Stimulated activated naive CD8-positive, alpha-beta T cell treated with anti-CD3 and anti-CD28 coated beads, Interleukin-15, Interleukin-2, amounts not matched to agents 100 ng/mL and 50 ng/mL, for 24 hours (primary cell): ENCODE measurements at regions not wholly inside any gene's neighbourhood (a gene's known extent, or its start where the extent isn't known, plus 50 kb on each side); places are given as distances from the start of the nearest gene placed in this dataset.
"Not testable (repeated sequence)": the region's sequence is repeated elsewhere in the genome, so short reads cannot be mapped to it uniquely, and the experiment has no call there.

Experiments
- H3K27ac Mint-ChIP-seq: one replicate; pipeline ENCODE4 v1.8.0; 2021; ENCODE audit warnings: mild to moderate bottlenecking, mixed read lengths
- H3K27me3 Mint-ChIP-seq: one replicate; pipeline ENCODE4 v1.8.0; 2021; ENCODE audit warnings: mixed read lengths
- H3K36me3 Mint-ChIP-seq: one replicate; pipeline ENCODE4 v1.8.0; 2021; ENCODE audit warnings: low read depth, mixed read lengths
- H3K4me1 Mint-ChIP-seq: one replicate; pipeline ENCODE4 v1.8.0; 2021; ENCODE audit warnings: low read depth, mixed read lengths
- H3K4me3 Mint-ChIP-seq: one replicate; pipeline ENCODE4 v1.8.0; 2021; ENCODE audit warnings: mild to moderate bottlenecking, mixed read lengths
- H3K9me3 Mint-ChIP-seq: one replicate; pipeline ENCODE4 v1.8.0; 2021; ENCODE audit warnings: mixed read lengths

DNA sequence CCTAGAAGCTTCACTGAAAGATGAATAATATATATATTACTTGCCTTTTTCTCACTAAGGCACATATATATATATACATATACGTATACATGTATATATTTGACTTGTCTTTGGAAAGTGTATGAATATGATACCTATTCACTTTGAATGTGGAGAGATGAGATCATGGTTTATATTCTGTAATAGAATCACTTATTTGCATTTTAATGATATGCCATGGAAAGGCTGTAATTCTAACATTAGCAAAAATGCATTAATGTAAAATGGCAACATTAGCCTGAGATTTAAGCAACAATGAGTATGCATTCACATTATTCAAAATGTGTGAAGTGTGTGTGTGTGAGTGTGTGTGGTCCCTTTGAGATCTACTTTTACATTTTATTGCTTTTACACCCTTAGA, 54.5 kb upstream of the PRKD1 start:
- no peak overlapping the region for H3K27ac Mint-ChIP-seq
- H3K9me3 Mint-ChIP-seq: peaks cover 7% of the 10 kb centered on the region
- H3K27me3 Mint-ChIP-seq: no peaks in the 10 kb centered on the region
- no peaks in the 10 kb centered on the region for H3K36me3 Mint-ChIP-seq
- H3K4me3 Mint-ChIP-seq: no peak overlapping the region
- H3K4me1 Mint-ChIP-seq: no peaks in the 10 kb centered on the region

- H3K36me3 Mint-ChIP-seq: no peaks in the 10 kb centered on the region
- H3K4me3 Mint-ChIP-seq: no peak overlapping the region
- H3K27me3 Mint-ChIP-seq: no peaks in the 10 kb centered on the region
- no peak overlapping the region for H3K27ac Mint-ChIP-seq
- peaks cover 7% of the 10 kb centered on the region for H3K9me3 Mint-ChIP-seq
- no peaks in the 10 kb centered on the region for H3K4me1 Mint-ChIP-seq
Observed at GRCh38 chr14:29982993-29983392, 55.3 kb upstream of the PRKD1 start.

GRCh38 chr14:29990344-29990857, 62.8 kb upstream of the PRKD1 start:
- not testable (repeated sequence) for H3K9me3 Mint-ChIP-seq, H3K27ac Mint-ChIP-seq, H3K4me1 Mint-ChIP-seq, H3K27me3 Mint-ChIP-seq, H3K4me3 Mint-ChIP-seq, H3K36me3 Mint-ChIP-seq

GRCh38 chr14:29990993-29991392, 63.3 kb upstream of the PRKD1 start:
- no peaks in the 10 kb centered on the region for H3K4me1 Mint-ChIP-seq
- H3K9me3 Mint-ChIP-seq: no peaks in the 10 kb centered on the region
- no peaks in the 10 kb centered on the region for H3K27me3 Mint-ChIP-seq
- H3K27ac Mint-ChIP-seq: no peak overlapping the region
- H3K4me3 Mint-ChIP-seq: no peak overlapping the region
- H3K36me3 Mint-ChIP-seq: no peaks in the 10 kb centered on the region

- Mint-ChIP-seq H3K9me3 (no peaks in the 10 kb centered on the region), H3K36me3 (no peaks in the 10 kb centered on the region), H3K4me1 (no peaks in the 10 kb centered on the region), H3K27me3 (no peaks in the 10 kb centered on the region), H3K4me3 (no peak overlapping the region), H3K27ac (no peak overlapping the region)
Observed at GRCh38 chr14:29993143-29993542, 65.5 kb upstream of the PRKD1 start.

DNA sequence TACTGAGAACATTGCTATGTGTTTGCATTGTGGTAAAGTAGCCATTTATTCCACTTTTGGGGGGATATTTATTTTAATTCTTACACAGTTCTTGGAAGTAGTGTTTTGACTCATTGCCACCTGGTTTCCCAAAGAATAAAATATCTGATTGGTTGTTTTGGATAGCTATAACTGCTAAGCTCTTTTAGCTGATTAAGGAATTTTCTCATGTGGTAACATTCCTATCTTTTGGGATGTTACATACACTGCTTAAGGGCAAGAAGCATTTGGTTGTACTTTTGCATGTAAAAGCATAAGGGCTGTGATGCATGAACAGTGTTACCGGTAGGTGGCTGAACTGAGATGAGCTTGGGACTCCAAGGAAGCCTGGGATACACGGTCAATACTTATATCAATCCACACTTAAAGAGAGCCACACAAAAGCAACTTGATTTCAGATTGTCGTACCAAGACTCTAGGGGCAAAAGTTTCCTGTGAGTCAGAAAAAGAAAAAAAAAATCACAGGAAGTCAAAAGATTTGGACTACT, 71.4 kb upstream of the PRKD1 start:
- H3K9me3 Mint-ChIP-seq: no peaks in the 10 kb centered on the region
- no peak overlapping the region for H3K4me3 Mint-ChIP-seq
- H3K36me3 Mint-ChIP-seq: no peaks in the 10 kb centered on the region
- H3K27me3 Mint-ChIP-seq: no peaks in the 10 kb centered on the region
- no peaks in the 10 kb centered on the region for H3K4me1 Mint-ChIP-seq
- no peak overlapping the region for H3K27ac Mint-ChIP-seq

DNA sequence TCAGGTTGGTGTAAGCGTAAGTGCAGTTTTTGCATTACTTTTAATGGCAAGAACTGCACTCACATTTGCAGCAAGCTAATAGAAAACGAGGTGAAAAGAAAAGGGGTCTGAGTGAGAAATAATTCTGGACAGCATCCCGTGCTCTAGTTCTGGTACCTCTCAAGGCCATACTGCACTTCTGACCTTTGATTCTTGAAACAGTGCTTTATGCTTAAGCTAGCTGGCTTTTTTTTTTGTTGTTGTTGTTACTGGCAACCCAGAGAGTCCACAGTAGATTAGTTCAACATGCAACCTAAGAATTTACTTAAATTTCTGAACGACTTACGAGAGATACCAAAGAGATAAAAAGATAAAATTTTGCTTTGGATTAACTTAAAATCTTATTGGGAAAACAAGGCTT, 75.2 kb upstream of the PRKD1 start:
- H3K36me3 Mint-ChIP-seq: no peaks in the 10 kb centered on the region

GRCh38 chr14:30005114-30005808, 77.6 kb upstream of the PRKD1 start:
- Mint-ChIP-seq H3K4me3 (no peak overlapping the region), H3K27me3 (no peaks in the 10 kb centered on the region)

More for the DNA sequence above, 75.2 kb upstream of the PRKD1 start:
- Mint-ChIP-seq H3K9me3 (no peaks in the 10 kb centered on the region), H3K27ac (no peak overlapping the region), H3K27me3 (no peaks in the 10 kb centered on the region), H3K4me1 (no peaks in the 10 kb centered on the region), H3K4me3 (no peak overlapping the region)

GRCh38 chr14:30006695-30007094, 79.0 kb upstream of the PRKD1 start:
- H3K27me3 Mint-ChIP-seq: no peaks in the 10 kb centered on the region

More at GRCh38 chr14:30005114-30005808, 77.6 kb upstream of the PRKD1 start:
- Mint-ChIP-seq H3K27ac (no peak overlapping the region), H3K36me3 (no peaks in the 10 kb centered on the region), H3K9me3 (no peaks in the 10 kb centered on the region), H3K4me1 (no peaks in the 10 kb centered on the region)

DNA sequence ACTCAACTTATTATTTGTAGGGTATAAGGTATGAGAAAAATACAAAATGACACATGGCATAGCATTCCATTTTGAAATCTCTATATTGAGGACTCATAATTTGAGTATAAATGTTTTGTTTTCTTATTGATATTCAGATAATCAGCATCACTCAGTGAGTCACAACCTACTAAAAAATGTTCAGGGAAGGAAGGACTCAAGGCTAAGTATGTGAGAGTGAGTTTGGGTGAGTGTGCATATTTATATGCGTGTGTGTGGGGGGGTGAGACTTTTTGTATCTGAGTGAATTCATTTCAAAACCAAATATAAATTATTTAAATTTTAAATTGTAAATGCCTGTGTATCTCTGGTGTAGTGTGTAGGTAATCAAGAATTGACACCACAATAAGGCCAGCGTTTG, 87.8 kb upstream of the PRKD1 start:
- Mint-ChIP-seq H3K27ac (no peak overlapping the region), H3K36me3 (no peaks in the 10 kb centered on the region), H3K4me3 (no peak overlapping the region), H3K4me1 (no peaks in the 10 kb centered on the region), H3K27me3 (no peaks in the 10 kb centered on the region), H3K9me3 (peaks cover 4% of the 10 kb centered on the region)

More at GRCh38 chr14:30006695-30007094, 79.0 kb upstream of the PRKD1 start:
- H3K4me1 Mint-ChIP-seq: no peaks in the 10 kb centered on the region
- no peak overlapping the region for H3K4me3 Mint-ChIP-seq
- H3K27ac Mint-ChIP-seq: no peak overlapping the region
- H3K9me3 Mint-ChIP-seq: no peaks in the 10 kb centered on the region
- H3K36me3 Mint-ChIP-seq: no peaks in the 10 kb centered on the region

DNA sequence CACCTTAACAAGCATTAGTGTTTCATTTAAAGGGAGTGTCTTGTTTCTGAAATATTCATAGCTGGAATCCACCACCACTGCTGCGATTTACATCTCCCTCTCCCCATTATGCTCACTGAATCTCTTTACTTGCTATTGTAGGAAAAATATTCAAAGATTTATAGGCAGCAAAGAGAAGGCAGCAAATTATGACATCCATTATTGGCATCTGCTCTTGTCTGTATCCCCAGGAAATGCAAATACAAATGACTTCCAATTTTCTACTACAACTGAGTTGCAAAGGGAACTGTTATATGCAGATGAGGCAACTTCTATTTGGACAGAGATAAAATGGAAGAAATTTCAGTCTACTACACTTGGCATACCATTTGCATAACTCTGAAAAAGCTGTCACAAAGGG, 88.4 kb upstream of the PRKD1 start:
- Mint-ChIP-seq H3K4me3 (no peak overlapping the region), H3K4me1 (no peaks in the 10 kb centered on the region), H3K27ac (no peak overlapping the region), H3K27me3 (no peaks in the 10 kb centered on the region), H3K36me3 (no peaks in the 10 kb centered on the region), H3K9me3 (peaks cover 4% of the 10 kb centered on the region)

GRCh38 chr14:30017370-30017993, 89.8 kb upstream of the PRKD1 start:
- Mint-ChIP-seq H3K9me3 (peaks cover 4% of the 10 kb centered on the region), H3K36me3 (no peaks in the 10 kb centered on the region), H3K4me3 (no peak overlapping the region), H3K27ac (no peak overlapping the region), H3K4me1 (no peaks in the 10 kb centered on the region), H3K27me3 (no peaks in the 10 kb centered on the region)

DNA sequence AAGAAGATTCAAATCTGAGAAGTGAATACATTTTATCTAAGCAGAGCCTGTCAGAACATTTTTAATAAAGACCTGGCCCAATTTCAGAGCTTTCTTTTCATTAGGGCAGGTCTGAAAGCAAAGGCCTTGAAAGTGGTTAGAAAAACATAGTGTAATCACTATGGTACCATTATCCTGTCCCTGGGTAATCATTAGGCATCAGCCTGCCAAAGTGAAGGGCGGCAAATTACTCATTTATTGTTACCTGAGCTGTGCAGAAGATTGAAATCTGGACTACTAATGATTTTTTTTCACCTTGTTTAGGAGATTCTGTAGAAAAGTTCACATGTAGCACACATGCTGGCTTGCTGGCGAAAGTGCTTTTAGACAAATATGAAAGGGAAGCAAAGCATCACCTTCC, 92.6 kb upstream of the PRKD1 start:
- no peaks in the 10 kb centered on the region for H3K36me3 Mint-ChIP-seq
- H3K4me1 Mint-ChIP-seq: no peaks in the 10 kb centered on the region
- no peak overlapping the region for H3K27ac Mint-ChIP-seq
- no peak overlapping the region for H3K4me3 Mint-ChIP-seq
- no peaks in the 10 kb centered on the region for H3K27me3 Mint-ChIP-seq
- peaks cover 11% of the 10 kb centered on the region for H3K9me3 Mint-ChIP-seq

DNA sequence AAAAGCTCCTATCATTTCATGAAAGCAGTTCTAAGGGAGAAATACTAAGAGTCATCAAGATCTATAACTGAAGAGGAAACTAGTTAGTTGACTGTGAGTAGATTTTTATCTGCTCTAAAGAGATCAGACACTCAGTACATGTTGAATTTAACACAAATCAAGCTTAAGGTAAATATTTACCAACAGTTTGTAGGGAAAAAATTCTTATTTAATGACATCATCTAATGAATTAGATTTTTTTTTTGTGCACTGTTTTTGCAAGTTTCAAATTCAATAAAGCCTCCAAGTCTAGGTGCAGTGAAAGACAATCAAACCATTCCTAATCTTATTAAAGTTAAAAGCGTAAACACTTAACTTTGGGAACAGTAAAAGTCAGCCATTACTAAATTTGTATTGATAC, 93.0 kb upstream of the PRKD1 start:
- Mint-ChIP-seq H3K4me1 (no peaks in the 10 kb centered on the region), H3K27ac (no peak overlapping the region), H3K4me3 (no peak overlapping the region), H3K9me3 (peaks cover 11% of the 10 kb centered on the region), H3K27me3 (no peaks in the 10 kb centered on the region), H3K36me3 (no peaks in the 10 kb centered on the region)

DNA sequence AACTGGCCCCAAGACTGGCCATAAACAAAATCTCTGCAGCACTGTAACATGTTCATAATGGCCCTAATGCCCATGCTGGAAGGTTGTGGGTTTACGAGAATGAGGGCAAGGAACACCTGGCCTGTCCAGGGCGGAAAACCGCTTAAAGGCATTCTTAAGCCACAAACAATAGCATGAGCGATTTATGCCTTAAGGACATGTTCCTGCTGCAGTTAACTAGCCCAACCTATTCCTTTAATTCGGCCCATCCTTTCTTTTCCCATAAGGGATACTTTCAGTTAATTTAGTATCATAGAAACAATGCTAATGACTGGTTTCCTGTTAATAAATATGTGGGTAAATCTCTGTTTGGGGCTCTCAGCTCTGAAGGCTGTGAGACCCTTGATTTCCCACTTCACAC, 95.7 kb upstream of the PRKD1 start:
- H3K4me3 Mint-ChIP-seq, H3K27ac Mint-ChIP-seq, H3K36me3 Mint-ChIP-seq, H3K27me3 Mint-ChIP-seq, H3K4me1 Mint-ChIP-seq, H3K9me3 Mint-ChIP-seq: not testable (repeated sequence)
